Hepatocyte (in vitro differentiated cells): ENCODE measurements at regions not wholly inside any gene's neighbourhood (a gene's known extent, or its start where the extent isn't known, plus 50 kb on each side); places are given as distances from the start of the nearest gene placed in this dataset.

ENCODE experiments used
- DNase-seq: peaks from one replicate; pipeline ENCODE4 v3.0.0-alpha.2; 2016; ENCODE audit warnings: low spot score
- H2AFZ ChIP-seq: fragments of 200-600 bp; sonication (generic); 2 replicates; pipeline ENCODE4 v1.6.0; 2016; ENCODE audit warnings: antibody characterized with exemption, mild to moderate bottlenecking
- H3K27ac ChIP-seq: fragments of 200-600 bp; sonication (generic); 2 replicates; pipeline ENCODE4 v1.5.1; 2016; ENCODE audit warnings: mild to moderate bottlenecking
- H3K27me3 ChIP-seq: fragments of 200-600 bp; sonication (generic); 2 replicates; pipeline ENCODE4 v1.6.1; 2016
- H3K36me3 ChIP-seq: fragments of 200-600 bp; sonication (generic); replicated peaks from 2 replicates; pipeline ENCODE4 v1.5.1; 2016; ENCODE audit warnings: low read depth; ENCODE audit not compliant: insufficient read depth
- H3K4me1 ChIP-seq: fragments of 200-600 bp; sonication (generic); 2 replicates; pipeline ENCODE4 v1.5.1; 2016; ENCODE audit warnings: mild to moderate bottlenecking, moderate library complexity; ENCODE audit not compliant: insufficient read depth
- H3K4me2 ChIP-seq: fragments of 200-600 bp; sonication (generic); 2 replicates; pipeline ENCODE4 v1.6.0; 2016
- H3K4me3 ChIP-seq: fragments of 200-600 bp; sonication (generic); 2 replicates; pipeline ENCODE4 v1.5.1; 2016; ENCODE audit warnings: mild to moderate bottlenecking
- H3K79me2 ChIP-seq: fragments of 200-600 bp; sonication (generic); 2 replicates; pipeline ENCODE4 v1.6.0; 2017; ENCODE audit warnings: mild to moderate bottlenecking
- H3K9me2 ChIP-seq: fragments of 200-600 bp; sonication (generic); replicated peaks from 2 replicates; pipeline ENCODE4 v1.6.0; 2017; ENCODE audit warnings: mild to moderate bottlenecking; ENCODE audit not compliant: insufficient read depth
- H3K9me3 ChIP-seq: fragments of 200-600 bp; sonication (generic); 2 replicates; pipeline ENCODE4 v1.5.1; 2016; ENCODE audit warnings: low read depth, mild to moderate bottlenecking
- H4K20me1 ChIP-seq: fragments of 200-600 bp; sonication (generic); 2 replicates; pipeline ENCODE4 v1.6.0; 2016; ENCODE audit warnings: mild to moderate bottlenecking; ENCODE audit not compliant: insufficient read depth, poor library complexity, severe bottlenecking
- CTCF ChIP-seq: fragments of 200-600 bp; sonication (generic); IDR thresholded peaks from 2 replicates; pipeline ENCODE4 v1.5.1; 2016; ENCODE audit warnings: antibody characterized with exemption, mild to moderate bottlenecking; ENCODE audit not compliant: poor library complexity
- EZH2 ChIP-seq: fragments of 200-600 bp; sonication (generic); IDR thresholded peaks from 2 replicates; pipeline ENCODE4 v1.6.1; 2016; ENCODE audit warnings: antibody characterized with exemption, mild to moderate bottlenecking, borderline replicate concordance
- EZH2phosphoT487 ChIP-seq: fragments of 200-600 bp; sonication (generic); IDR thresholded peaks from one replicate; pipeline ENCODE4 v1.6.1; 2018; ENCODE audit warnings: antibody characterized with exemption, mild to moderate bottlenecking, low read depth, moderate library complexity; ENCODE audit not compliant: unreplicated experiment, severe bottlenecking
- WGBS: methylation state at CpG from one replicate; pipeline ENCODE4 v1.1.6; 2016; ENCODE audit warnings: low lambda C conversion rate; ENCODE audit errors: missing lambda C conversion rate; 5-methylcytosine and 5-hydroxymethylcytosine counted together

DNA sequence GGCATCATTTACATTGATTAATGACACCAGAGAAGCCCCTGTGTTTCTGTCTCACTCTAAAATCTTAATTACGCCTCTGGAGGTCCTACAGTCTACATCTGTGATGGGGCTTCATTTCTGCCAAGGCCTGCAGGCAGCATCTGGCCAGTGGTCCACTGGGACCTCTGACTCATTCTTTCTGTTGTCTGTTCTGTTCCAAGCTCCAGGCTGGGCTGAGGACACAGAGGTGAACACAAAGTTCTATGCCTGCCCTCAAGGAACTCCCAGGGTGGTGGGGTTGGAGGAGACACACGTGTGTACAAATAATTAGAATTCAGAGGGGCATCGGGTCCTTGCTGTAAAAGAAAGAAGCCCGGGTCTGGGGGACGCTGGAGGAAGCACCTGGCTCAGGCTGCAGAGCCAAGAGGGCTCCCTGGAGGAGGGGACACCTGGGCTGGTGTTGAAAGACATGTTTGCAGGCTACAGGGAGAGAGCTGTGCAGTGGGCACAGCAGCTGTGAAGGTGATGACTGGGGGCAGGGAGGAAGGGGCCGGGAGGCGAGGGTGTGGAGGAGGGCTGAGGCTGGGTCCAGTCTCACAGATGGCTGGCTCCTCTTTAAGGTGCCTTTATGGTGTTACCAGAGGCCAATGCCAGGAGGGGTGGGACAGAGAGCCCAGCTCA lies 103.3 kb upstream of the PRR23E start:
- Histone ChIP-seq H3K79me2 (no peaks in the 10 kb centered on the region), H4K20me1 (no peaks in the 10 kb centered on the region), H3K27ac (no peak overlapping the region), H3K9me3 (no peaks in the 10 kb centered on the region), H3K27me3 (no peaks in the 10 kb centered on the region), H3K9me2 (no peaks in the 10 kb centered on the region), H2AFZ (no peak overlapping the region), H3K4me2 (no peak overlapping the region), H3K4me1 (peaks cover 8% of the 10 kb centered on the region), H3K36me3 (no peaks in the 10 kb centered on the region), H3K4me3 (no peak overlapping the region)
- DNase-seq = no peak
- TF ChIP-seq EZH2phosphoT487 = no peak
- TF ChIP-seq EZH2 = no peak
- TF ChIP-seq CTCF = no peak
- WGBS = 89% methylated on average over 7 of the region's 7 CpGs

- Histone ChIP-seq H3K9me2 (no peaks in the 10 kb centered on the region), H3K27ac (no peak overlapping the region), H3K9me3 (no peaks in the 10 kb centered on the region), H3K4me3 (no peak overlapping the region), H3K4me1 (peaks cover 8% of the 10 kb centered on the region), H3K36me3 (no peaks in the 10 kb centered on the region), H3K27me3 (no peaks in the 10 kb centered on the region), H3K4me2 (no peak overlapping the region), H3K79me2 (no peaks in the 10 kb centered on the region), H2AFZ (no peak overlapping the region), H4K20me1 (no peaks in the 10 kb centered on the region)
- 88% methylated on average over 13 of the region's 14 CpGs for WGBS
- no peak for TF ChIP-seq CTCF
- TF ChIP-seq EZH2phosphoT487 = no peak
- no peak for TF ChIP-seq EZH2
- no peak for DNase-seq
Observed at GRCh38 chr3:127090218-127091160, 102.4 kb upstream of the PRR23E start.

DNA sequence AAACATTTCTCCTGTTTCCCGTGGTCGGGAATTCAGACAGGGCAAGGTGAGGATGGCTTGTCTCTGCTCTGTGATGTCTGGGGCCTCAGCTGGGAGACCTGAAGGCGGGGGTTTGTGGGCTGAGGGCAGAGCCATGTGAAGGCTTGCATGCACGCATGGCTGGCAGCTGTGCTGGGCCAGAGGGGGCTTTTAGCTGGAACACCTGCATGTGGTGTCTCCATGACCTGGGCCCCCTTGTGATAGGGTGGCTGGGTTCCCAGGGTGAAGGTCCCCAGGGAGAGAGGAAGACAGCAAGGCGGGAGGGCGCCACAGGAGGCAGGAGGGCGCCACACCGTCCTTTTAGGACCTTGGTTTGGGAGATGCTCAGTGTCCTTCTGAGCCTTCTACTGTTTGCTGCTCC lies 101.6 kb upstream of the PRR23E start:
- Histone ChIP-seq H2AFZ (no peak overlapping the region), H3K36me3 (no peaks in the 10 kb centered on the region), H3K9me3 (no peaks in the 10 kb centered on the region), H4K20me1 (no peaks in the 10 kb centered on the region), H3K9me2 (no peaks in the 10 kb centered on the region), H3K4me3 (no peak overlapping the region), H3K79me2 (no peaks in the 10 kb centered on the region), H3K27ac (no peak overlapping the region), H3K4me1 (peaks cover 8% of the 10 kb centered on the region), H3K4me2 (no peak overlapping the region), H3K27me3 (no peaks in the 10 kb centered on the region)
- DNase-seq = no peak
- TF ChIP-seq EZH2 (no peak), EZH2phosphoT487 (no peak), CTCF (no peak)
- WGBS = 91% methylated on average over 8 of the region's 8 CpGs
